Upper lobe of left lung (tissue), 4 donors: ENCODE measurements at regions not wholly inside any gene's neighbourhood (a gene's known extent, or its start where the extent isn't known, plus 50 kb on each side); places are given as distances from the start of the nearest gene placed in this dataset.

Experiments
- CTCF ChIP-seq, 6 experiments: fragments of 450-650 bp in 4 of 6; fragments of 200-600 bp in 2 of 6; sonication (generic) in 2 of 6; IDR thresholded peaks; one replicate each; pipeline ENCODE4 v1.5.1; 2016 to 2019; ENCODE audit warnings: antibody characterized with exemption in 6 of 6
- EP300 ChIP-seq, 4 donors: sonication (generic); formaldehyde crosslinking; IDR thresholded peaks; one replicate each; pipeline ENCODE4 v1.5.1; 2017; ENCODE audit warnings: antibody characterized with exemption in 4 of 4, control low read depth in 2 of 4
- POLR2A ChIP-seq, 4 donors: fragments of 450-650 bp; IDR thresholded peaks; one replicate each; pipeline ENCODE4 v1.5.1; 2016 to 2017; ENCODE audit warnings: antibody characterized with exemption in 4 of 4, mild to moderate bottlenecking in 2 of 4

- no peak for TF ChIP-seq CTCF (IDR thresholded peaks at IDR 0.05)
- no peak for TF ChIP-seq POLR2A (IDR thresholded peaks at IDR 0.05)
- TF ChIP-seq EP300 (IDR thresholded peaks at IDR 0.05), result no peak
Measured at GRCh38 chr1:101167891-101168290, 68.9 kb upstream of the S1PR1 start.
